ENCODE measurements at regions not wholly inside any gene's neighbourhood (a gene's known extent, or its start where the extent isn't known, plus 50 kb on each side); places are given as distances from the start of the nearest gene placed in this dataset.

DNA sequence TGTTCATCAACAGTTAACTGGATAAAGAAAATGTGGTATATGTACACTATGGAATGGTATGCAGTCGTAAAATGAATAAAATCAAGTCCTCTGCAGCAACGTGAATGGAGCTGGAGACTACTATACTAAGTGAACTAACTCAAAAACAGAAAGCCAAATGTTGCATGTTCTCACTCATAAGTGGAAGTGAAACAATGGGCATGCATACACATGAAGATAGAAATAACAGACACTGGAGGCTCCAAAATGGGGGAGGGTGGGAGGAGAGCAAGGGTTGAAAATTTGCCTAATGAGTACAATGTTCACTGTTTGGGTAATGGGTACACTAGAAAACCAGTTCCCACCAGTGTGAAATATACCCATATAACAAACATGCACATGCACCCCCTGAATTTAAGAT is 179.5 kb downstream of the ZWINT start:
- TF ChIP-seq FOXM1 (IDR thresholded peaks at IDR 0.05; ENCODE audit: borderline replicate concordance) (no peak), SP1 (IDR thresholded peaks at IDR 0.05) (no peak), TARDBP (IDR thresholded peaks at IDR 0.05) (no peak), L3MBTL2 (conservative IDR thresholded peaks at IDR 0.05) (no peak), ARNT (IDR thresholded peaks at IDR 0.05) (no peak), SUZ12 (IDR thresholded peaks at IDR 0.05) (no peak), FOXA1 (IDR thresholded peaks at IDR 0.05) (no peak), FOXK2 (IDR thresholded peaks at IDR 0.05) (no peak), ZNF384 (IDR thresholded peaks at IDR 0.05) (no peak), BHLHE40 (IDR thresholded peaks at IDR 0.05; ENCODE audit: borderline replicate concordance) (no peak), ELF4 (IDR thresholded peaks at IDR 0.05) (no peak)
